ENCODE measurements at regions not wholly inside any gene's neighbourhood (a gene's known extent, or its start where the extent isn't known, plus 50 kb on each side); places are given as distances from the start of the nearest gene placed in this dataset.

DNA sequence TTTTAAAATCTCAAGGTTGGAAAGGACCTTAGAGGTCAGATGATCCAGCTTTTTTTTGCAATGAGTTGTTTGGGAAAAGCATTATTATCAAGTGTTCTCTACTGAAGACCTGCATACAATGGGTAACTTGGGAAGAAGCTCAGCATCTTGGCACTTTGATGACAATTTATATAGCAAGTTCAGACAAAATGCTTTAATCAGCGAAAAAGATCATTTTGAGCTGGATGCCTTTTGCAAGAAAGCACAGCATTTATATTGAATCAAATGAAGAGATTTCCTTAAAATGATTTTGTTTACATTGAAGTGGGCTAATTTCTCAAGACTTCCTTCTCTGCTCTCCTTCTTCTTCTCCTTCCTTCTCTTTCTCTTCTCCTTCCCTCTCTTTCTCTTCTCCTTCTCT is 796.4 kb upstream of the CDH2 start:
- DNase-seq (ENCODE audit: low read depth), result no peak

DNA sequence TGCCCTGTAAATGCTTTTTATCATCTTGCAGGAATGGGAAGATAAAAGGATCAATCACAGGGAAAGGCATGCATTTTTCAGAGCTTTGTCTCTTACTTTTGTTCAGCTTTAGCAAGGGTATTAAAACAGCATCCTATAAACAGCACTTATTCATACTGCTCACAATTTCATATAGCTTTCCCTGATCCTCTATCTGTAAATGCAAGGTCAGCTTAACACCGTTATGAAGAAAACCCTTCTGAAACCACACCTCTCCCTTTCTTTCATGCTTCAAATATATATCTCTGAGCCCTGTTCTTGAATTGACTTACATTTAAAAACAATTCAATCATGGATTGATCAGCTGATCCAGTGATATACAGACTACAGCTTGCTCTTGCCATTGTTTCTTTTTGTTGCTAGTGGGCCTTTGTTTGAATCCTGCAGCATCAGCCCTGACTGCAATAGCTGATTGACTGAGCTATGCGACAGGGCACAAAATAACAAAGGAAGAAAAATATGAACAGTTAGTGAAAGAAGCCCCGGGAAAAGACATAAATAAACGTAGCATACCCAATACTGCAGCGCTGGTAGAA is 795.5 kb upstream of the CDH2 start:
- DNase-seq (ENCODE audit: low read depth), result no peak

DNA sequence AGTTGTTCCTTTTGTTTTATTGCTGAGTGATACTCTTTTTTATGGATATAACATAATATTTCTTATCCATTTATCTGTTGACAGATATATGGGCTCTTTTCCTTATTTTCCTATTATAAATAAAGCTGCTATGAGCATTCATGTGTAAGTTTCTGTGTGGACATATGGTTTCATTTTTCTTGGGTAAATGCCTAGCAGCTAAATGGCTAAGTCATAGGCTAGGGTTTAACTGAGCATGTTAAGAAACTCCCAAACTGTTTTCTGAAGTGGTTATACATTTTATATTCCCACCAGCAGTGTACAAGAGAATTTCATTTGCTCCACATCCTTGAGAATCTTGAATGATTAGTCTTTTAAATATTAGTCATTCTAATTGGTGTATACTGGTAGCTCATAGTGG is 786.6 kb upstream of the CDH2 start:
- DNase-seq (ENCODE audit: low read depth), result peak; percentile 24

DNA sequence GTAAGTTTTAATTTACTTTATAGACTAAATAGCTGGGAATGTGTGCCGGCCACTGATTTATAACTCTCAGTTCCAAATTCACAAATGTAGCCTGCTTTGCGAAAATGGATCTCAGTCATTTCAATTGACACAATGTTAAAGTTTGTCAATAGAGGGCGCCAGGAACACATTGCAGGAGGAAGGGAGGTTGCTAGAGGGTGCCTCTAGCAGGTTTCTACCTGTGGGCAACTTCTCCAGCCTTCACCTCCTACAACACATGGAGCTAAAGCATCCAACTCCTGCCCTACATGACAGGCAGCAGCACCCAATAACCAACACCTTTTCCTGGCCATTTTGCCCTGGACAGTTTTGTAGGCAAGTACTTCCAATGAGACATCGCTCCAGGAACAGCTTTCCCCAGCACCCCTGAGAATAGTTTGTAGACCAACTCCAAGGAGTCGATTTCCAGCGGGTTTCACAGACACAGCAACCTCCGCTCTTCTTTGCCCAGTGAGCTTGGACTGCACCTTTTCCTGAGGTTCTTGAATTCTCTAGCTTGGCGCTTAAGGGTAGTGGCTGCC is 784.8 kb upstream of the CDH2 start:
- DNase-seq (ENCODE audit: low read depth), result no peak

DNA sequence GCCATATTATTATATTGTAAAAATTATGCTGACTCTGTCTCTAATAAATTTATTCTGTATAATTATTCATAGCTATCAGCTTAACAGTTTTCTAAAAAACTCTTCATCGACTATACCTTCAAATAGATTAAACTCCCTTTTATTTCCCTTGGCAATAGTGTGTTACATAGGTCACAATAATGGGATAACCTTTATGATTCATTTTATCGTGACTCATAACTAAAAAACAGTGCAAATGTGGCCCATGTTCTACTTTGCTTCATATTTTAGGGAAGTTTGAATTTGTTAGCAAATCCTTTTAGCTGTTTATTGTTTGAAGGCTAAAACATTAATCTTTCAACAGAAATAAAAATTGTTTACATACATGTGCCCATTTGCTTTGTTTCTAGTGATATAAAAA is 783.2 kb upstream of the CDH2 start:
- DNase-seq (ENCODE audit: low read depth), result no peak

DNA sequence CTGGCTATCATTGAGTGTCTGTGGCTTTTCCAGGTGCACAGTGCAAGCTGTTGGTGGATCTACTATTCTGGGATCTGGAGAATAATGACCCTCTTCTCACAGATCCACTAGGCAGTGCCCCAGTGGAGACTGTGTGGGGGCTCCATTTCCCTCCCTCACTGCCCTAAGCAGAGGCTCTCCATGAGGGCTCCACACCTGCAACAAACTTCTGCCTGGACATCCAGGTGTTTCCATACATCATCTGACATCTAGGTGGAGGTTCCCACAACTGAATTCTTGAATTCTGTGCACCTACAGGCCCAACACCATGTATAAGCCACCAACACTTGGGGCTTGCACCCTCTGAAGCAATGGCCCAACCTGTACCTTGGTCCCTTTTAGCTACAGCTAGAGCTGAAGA is 775.4 kb upstream of the CDH2 start:
- DNase-seq (ENCODE audit: low read depth), result no peak

DNA sequence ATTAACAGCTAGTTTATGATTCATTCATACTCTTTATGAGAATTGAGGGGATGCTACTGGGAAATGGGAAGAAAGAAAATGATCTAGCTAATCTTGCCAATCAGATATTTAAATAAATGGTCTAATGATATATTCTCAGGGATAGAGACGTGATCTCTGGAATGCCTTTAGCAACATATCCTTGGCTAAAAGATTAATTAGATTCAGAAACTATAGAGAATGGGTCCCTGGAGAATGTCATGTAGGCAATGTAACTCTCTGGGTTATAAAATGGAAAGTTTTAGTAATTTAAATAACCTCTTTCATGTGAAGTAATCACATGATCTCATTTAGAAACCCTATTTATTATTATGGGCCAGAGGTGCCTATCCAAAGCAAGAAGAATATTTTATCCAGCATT is 771.0 kb upstream of the CDH2 start:
- DNase-seq (ENCODE audit: low read depth), result no peak

DNA sequence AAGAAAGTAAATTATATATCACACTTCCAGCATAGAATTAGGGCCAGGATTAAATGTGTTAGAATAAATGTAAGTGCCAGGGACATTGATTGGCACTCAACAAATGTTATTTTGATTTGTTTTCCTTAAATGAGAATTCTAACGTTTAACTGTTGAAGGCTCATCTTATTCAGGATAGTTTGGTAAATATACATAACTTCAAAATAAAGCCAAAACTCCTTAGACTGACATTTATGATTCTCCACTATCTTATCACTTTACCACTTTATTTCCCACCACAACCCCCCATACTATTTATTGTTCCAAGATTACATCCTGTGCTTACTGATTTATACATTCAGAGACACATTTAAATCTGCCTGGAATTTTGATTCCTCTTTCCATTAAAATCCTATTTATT is 769.5 kb upstream of the CDH2 start:
- no peak for DNase-seq (ENCODE audit: low read depth)

DNA sequence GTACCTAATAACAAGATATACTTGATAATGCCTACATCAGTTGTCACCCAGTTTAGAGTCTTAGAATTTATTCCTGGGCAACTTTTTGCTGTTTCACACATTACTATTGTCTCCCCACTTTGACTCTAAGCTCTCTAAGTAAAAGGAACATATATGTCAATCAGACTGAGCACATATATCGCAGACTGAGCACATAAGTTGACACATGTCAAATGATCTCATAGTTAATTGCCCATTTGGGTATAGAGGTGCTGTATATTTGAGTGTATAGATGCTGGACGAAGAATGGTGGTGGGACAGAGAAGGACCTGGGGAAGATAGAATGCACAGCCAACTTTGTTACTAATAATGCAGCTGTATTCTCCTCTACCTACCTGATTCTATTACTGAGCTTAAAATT is 746.0 kb upstream of the CDH2 start:
- DNase-seq (ENCODE audit: low read depth), result no peak

DNA sequence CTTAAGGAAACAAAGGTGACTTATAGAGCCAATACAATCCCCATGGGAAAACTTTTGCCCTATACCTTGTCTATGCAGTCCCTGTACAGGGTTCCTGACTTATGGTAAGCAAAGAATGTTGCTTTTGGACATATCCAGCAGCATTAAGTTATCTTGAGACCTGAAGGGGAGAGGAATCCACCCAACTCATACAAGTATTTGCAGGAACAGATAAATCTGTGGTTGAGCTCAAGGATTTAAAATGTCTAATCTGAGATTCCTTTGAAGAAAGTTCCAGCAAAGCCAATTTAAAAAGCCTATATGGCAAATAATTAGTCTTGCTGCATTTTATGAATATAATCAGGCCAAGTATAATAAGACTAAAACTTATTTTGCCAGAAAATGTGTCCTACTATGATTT is 739.5 kb upstream of the CDH2 start:
- DNase-seq (ENCODE audit: low read depth), result no peak

DNA sequence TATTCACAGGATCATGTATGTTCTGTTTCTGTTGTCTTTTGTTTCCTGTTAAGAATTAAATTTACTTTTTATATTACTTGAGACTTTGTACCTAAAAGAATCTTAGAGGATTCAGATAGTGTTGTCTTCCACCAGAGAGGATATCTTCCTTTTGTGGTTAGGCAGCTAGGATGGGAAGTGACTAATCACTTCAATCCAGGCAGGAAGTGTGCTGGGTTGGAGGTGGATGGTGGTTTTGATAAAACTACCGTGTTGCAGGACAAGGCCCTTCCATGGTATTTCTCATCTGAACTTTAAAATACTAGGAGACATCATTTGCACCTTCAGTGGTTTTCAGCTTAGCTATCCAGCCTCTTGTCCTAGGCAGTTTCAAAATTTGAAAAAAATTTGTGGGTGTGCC is 728.6 kb upstream of the CDH2 start:
- DNase-seq (ENCODE audit: low read depth), result no peak

DNA sequence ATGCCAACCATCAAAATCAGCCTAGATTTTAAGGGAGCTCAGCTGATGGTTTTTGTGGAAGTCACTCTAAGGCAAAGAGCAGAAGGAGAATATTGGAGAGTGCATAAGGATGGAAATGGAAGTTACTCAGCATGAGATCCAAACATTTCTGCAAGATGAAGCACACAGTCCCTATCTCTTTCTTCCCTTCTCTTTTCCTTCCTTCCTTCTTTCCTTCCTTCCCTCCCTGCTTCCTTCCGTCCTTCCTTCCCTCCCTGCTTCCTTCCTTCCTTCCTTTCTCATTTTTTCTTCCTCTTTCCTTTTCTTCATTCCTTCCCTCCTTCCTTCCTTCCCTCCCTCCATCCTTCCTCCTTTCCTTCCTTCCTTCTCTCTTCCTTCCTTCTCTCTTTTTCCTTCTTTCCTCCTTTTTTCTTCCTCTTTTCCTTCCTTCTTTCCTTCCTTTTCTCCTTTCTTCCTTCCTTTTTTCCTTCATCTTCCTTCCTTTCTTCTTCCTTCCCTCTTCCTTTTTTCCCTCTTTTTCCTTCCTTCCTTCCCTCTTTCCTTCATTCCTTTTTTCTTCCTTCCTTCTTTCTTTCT is 727.9 kb upstream of the CDH2 start:
- no peak for DNase-seq (ENCODE audit: low read depth)

DNA sequence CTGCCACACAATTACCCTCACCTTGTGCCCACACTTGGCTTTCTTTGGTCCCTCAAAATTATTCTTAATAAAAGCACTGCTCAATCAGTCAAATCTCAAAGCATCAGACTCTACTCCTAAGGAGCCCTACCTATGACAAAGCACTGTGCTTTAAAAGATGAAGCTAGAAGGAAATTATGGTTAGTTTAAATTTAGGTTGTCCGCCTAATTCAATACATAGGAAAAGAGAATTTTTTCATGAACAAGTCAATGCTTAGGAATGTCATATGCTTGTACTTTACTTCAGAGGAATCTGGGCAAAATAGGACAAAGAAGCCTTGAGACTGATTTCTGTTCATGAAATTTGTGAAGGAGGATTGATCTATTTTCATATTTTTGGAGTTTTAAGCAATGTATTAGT is 726.4 kb upstream of the CDH2 start:
- no peak for DNase-seq (ENCODE audit: low read depth)

DNA sequence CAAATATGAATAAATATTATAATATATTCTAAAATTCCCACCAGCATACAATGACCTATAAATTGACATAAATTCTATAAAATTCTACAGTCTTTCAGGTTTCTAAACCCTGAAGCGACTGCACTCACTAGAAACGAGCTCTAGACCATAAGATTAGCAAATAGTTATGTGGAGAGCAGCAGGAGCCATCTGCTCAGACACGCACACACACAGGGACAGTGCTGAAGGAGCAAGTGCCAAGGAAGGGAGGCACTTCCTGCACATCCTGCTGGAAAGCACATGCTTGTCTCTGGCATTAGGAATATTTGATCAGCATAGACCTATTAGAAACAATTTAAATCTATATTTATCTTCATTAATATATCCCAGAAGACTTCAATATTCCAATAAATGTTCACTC is 713.9 kb upstream of the CDH2 start:
- no peak for DNase-seq (ENCODE audit: low read depth)

DNA sequence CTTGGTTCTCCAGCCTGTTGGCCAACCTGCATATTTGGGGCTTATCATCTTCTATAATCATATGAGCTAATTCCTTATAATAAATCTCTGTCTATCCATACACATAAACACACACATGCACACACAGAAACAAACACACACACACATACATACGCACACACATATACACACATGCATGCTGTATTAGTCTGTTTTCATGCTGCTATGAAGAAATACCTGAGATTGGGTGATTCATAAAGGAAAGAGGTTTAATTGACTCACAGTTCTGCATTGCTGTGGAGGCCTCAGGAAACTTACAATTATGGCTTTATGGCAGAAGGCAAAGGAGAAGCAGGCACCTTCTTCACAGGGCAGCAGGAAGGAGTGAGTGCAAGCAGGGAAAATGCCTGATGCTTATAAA is 707.4 kb upstream of the CDH2 start:
- DNase-seq (ENCODE audit: low read depth), result no peak

DNA sequence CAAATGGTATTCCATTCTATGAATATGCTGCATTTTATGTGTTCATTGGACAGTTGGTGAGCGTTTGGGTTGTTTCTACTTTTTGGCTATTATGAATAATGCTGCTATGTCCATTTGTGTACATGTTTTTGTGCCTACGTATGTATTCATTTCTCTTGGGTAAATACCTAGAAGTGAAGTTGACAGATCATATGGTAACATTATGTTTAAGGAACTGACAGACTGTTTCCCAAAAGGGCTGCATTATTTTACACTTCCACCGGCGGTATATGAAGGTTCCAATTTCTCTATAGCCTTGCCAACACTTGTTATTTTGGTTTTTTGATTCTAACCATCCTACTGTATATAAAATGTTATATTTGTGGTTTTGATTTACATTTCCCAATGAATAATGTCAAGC is 703.9 kb upstream of the CDH2 start:
- no peak for DNase-seq (ENCODE audit: low read depth)

DNA sequence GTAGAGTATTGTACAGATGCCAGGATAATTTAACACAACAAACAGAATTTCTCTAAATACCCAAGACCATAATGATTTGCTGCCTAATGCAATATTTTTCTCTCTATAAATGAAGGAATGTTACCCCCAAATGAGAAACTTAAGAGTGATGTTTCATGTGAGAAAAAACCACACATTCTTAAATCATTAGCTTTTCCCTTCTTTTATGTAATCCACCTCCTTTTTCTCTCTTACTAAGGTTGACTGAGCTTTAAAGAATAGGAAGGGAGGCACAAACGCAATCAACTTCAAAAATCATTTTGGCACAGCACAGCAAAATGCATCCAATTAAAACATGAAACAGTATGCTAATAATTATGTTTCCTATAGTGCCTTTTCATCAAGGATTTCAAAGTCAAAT is 698.1 kb upstream of the CDH2 start:
- peak; percentile 13 for DNase-seq (ENCODE audit: low read depth)

DNA sequence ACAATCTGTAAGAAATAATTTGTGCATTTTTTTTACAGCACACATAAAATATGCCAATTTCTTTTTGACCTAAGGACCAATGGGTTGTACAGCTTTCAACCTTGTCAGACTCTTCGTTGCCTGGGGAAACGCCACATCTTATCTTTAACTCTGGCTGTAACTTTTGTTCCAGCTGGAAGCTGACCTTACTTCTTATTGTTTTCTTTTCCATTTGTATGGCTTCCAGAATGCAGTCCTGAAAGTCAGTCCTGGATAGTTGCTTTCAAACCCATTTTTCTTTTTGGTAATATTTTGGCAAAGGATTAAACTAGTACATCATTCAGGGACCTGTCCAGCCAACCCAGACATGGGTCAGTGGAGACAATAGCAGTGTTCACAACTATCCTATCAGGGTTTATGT is 686.5 kb upstream of the CDH2 start:
- DNase-seq (ENCODE audit: low read depth), result no peak

DNA sequence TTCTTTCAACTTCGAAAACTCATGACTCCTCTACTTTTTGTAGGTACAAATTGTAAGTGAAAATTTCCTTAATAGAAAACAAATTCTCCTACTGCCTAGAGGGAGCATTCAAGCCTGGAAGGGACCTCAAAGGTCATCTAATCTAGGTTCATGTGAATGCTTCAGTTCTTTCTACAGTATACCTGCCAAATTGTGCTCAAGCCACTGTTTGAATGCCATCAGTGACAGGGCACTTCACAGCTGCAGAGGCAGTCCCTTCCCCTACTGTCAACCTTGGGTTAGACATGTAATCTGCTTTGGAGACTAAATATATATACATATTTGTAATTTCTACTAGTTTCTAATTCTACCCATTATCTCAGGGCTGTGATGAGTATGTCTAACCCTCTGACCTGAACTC is 681.3 kb upstream of the CDH2 start:
- no peak for DNase-seq (ENCODE audit: low read depth)

DNA sequence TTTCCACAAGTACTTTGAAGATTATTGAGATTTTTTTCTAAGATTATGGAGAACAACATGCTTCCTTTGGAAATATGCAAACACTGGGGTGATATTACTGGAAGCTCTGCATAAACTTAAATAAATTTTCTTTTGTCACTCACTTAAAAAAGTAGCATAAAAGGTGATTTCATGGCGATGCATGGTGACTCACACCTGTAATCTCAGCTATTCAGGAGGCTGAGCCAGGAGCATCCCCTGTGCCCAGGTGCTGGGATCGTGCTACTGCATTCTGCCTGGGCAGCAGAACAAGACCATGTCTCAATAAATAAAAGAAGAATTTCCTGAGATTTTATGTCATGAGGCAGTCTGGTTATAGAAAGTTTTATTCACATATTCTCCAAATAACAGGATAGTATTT is 679.1 kb upstream of the CDH2 start:
- DNase-seq (ENCODE audit: low read depth), result no peak

DNA sequence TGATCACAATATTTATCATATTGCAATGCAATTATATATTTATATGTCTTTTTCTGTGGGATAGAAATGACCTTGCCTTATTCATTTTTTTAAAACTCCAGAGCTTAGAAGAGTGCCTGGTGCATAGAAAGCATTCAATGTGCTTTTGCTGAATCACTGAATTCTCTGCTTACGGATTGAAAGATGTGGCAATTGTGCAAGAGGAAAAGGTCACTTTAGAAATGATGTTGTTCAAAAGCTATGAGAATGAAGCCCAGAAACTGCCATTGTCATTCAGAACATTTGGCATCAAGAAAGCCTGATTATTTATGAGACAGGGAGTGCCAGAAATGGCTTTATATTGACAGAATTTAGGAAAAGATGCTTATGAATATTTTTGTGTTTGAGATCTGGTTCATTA is 678.6 kb upstream of the CDH2 start:
- DNase-seq (ENCODE audit: low read depth), result peak; percentile 22

DNA sequence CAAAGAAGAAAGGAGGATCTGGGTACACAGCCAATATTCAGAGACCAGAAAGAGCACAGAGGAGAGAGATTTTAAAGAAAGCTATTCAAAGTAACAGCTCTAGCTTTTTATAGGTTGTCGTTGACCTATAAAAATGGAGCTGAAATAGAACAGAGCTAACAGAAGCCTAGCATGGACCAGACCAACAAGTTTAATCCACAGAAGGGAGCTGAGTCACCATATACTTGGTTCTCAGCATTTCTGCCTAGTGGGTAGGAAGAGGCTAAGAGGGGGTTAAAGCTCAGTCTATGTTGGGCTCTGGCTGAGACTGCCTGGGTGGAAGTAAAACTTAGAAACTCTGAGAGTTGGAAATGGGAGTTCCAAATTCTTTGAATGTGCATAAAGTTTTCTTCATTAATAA is 678.0 kb upstream of the CDH2 start:
- DNase-seq (ENCODE audit: low read depth), result no peak

DNA sequence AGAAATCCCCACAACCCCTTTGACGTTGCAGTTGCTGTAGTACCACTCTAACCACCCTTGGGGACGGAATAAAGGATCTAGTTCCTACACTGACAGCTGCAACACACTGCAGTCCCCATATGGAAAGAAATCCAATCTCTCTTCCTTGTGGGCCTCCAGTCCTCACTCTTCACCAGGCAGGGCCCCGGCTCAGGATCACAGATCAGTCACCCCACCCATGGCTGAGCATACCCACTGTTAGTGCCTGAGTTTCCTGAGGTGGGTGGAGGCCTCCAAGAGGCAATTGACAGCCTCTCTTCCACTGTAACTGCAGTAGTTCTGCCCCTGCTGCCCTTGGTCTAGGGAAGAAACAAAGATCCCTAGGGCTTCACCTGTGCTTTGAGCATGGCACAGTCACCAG is 670.0 kb upstream of the CDH2 start:
- no peak for DNase-seq (ENCODE audit: low read depth)

DNA sequence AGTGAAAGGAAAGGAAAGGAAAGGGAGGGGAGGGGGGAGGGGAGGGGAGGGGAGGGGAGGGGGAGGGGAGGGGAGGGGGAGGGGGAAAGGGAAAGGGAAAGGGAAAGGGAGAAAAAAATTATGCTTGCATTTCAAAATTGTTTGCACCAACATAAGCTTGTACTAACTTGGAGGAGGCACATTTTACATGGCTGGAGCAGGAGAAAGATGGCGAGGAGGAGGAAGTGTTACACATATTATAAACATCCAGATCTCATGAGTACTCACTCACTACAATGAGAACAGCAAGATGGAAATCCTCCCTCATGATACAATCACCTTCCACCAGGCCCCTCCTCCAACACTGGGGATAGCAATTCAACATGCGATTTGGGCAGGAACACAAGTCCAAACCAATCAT is 660.2 kb upstream of the CDH2 start:
- DNase-seq (ENCODE audit: low read depth), result no peak

Data from GM04504 (cell line).